ENCODE measurements at regions not wholly inside any gene's neighbourhood (a gene's known extent, or its start where the extent isn't known, plus 50 kb on each side); places are given as distances from the start of the nearest gene placed in this dataset.

DNA sequence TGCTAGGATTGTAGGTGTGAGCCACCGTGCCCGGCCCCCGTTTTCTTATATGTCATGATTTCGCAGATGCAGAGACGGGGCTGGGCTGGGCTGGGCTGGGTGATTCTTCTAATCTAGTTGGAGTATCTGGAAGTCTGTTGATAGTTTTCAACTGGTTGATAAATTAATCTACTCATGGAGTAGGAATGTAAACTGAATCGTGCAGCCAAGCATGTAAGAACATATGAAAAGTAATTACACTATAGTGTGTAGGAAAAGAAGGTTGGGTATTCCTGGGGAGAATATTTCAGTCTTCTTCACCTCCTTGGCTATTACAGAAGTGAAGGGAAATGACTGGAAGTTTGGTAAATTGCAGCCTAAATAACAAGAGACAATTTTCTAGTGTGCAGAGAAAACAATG, 82.6 kb upstream of the MAGI1 start:
- Histone ChIP-seq H3K4me1 (peaks cover 0 to 1% (median under 1%) of the 10 kb centered on the region in 4 donors), H3K36me3 (no peaks in the 10 kb centered on the region), H3K27ac (no peak overlapping the region), H3K27me3 (no peaks in the 10 kb centered on the region), H3K9me3 (no peaks in the 10 kb centered on the region), H3K4me3 (no peak overlapping the region)
- TF ChIP-seq, protein P1, sequence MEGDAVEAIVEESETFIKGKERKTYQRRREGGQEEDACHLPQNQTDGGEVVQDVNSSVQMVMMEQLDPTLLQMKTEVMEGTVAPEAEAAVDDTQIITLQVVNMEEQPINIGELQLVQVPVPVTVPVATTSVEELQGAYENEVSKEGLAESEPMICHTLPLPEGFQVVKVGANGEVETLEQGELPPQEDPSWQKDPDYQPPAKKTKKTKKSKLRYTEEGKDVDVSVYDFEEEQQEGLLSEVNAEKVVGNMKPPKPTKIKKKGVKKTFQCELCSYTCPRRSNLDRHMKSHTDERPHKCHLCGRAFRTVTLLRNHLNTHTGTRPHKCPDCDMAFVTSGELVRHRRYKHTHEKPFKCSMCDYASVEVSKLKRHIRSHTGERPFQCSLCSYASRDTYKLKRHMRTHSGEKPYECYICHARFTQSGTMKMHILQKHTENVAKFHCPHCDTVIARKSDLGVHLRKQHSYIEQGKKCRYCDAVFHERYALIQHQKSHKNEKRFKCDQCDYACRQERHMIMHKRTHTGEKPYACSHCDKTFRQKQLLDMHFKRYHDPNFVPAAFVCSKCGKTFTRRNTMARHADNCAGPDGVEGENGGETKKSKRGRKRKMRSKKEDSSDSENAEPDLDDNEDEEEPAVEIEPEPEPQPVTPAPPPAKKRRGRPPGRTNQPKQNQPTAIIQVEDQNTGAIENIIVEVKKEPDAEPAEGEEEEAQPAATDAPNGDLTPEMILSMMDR (IDR thresholded peaks at IDR 0.05): no peak
- TF ChIP-seq POLR2A (IDR thresholded peaks at IDR 0.05): no peak
- no peak for TF ChIP-seq EP300 (IDR thresholded peaks at IDR 0.05)
- no peak for TF ChIP-seq POLR2AphosphoS5 (IDR thresholded peaks at IDR 0.05)
- no peak for DNase-seq
- intact Hi-C loops (cut with DNase I; ENCODE audit: low total_unique reads): no loop called here
- WGBS, 5 donors: 41 to 79% (median 61%) methylated on average over 6 of the region's 6 CpGs

DNA sequence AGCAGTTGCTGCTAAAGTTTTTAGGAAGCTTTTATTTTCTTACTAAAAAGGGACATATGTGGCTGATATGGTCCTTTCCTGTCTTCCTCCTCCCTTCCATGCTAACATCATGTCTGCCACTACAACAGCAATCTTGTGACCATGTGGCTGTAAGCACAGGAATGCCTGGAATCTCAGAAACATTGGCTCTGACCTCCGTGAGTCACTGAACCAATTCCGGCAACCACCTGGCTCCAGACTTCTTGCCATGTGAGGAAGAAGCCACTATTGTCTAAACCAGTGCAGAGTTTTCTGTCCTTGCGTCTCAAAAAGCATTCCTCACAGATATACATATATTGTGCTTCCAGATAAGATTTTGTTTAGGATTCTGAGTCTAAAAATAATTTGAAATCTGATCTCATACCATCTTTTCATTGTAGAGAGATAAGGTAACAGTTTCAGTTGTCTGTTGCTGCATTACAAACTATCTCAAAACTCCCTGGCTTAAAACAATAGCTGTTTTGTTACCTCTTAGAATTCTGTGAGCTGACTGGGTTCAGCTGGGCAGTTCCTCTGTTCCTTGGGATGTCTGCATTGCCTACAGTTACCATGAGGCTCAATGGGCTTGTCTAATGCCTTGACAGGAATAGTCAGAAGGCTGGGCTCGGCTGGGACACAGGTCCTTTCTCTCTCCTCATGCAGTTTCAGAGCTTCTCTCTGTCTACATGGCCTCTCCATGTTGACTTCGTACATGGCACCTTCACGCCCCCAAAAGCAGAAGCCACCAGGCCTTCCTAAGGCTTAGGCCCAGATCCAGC, 77.3 kb upstream of the MAGI1 start:
- Histone ChIP-seq H3K9me3 (no peaks in the 10 kb centered on the region), H3K4me1 (peaks cover 0 to 10% (median 9%) of the 10 kb centered on the region in 4 donors), H3K36me3 (no peaks in the 10 kb centered on the region), H3K27me3 (no peaks in the 10 kb centered on the region), H3K4me3 (no peak overlapping the region), H3K27ac (peak overlapping the region in 2 of 5 donors; percentile 14 to 38)
- intact Hi-C loops (cut with DNase I; ENCODE audit: low total_unique reads): no loop called here
- WGBS, 5 donors: 54 to 64% (median 59%) methylated on average over 6 of the region's 6 CpGs
- DNase-seq: peak; percentile 34 to 55
- TF ChIP-seq POLR2A (IDR thresholded peaks at IDR 0.05) (no peak), EP300 (IDR thresholded peaks at IDR 0.05) (no peak), POLR2AphosphoS5 (IDR thresholded peaks at IDR 0.05) (peak in 2 of 3 donors; percentile 50 to 82)

DNA sequence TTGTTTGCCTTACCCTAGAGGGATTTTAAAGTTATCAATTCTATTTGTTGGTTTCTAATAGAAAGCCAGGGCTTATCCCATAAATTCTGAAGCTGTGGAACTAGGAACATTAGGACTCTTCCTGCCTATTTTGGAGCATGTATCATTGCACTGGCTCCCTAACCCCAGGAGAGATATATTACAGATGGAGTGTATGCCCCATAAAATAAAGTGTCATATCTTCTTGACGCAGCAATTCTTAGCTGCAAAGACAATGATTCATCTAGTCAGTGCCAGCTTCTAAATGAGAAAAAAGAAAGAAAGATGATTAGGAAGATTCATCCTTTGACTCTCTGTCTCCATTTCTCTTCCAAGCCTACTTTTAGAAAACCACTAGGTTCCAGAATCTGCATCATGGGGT, 74.8 kb upstream of the MAGI1 start:
- intact Hi-C loops (cut with DNase I; ENCODE audit: low total_unique reads): no loop called here
- no peak for TF ChIP-seq POLR2A (IDR thresholded peaks at IDR 0.05)
- no peak for TF ChIP-seq POLR2AphosphoS5 (IDR thresholded peaks at IDR 0.05)
- no peak for TF ChIP-seq EP300 (IDR thresholded peaks at IDR 0.05)
- TF ChIP-seq, protein P1 (IDR thresholded peaks at IDR 0.05): no peak
- H3K4me1 ChIP-seq: peaks cover 0 to 12% (median 10%) of the 10 kb centered on the region in 4 donors
- WGBS, 5 donors: 88 to 95% (median 91%) methylated on average over 1 of the region's 1 CpG
- no peak overlapping the region for H3K27ac ChIP-seq
- H3K36me3 ChIP-seq: no peaks in the 10 kb centered on the region
- no peak overlapping the region for H3K4me3 ChIP-seq
- no peak for DNase-seq
- no peaks in the 10 kb centered on the region for H3K9me3 ChIP-seq
- H3K27me3 ChIP-seq: no peaks in the 10 kb centered on the region

DNA sequence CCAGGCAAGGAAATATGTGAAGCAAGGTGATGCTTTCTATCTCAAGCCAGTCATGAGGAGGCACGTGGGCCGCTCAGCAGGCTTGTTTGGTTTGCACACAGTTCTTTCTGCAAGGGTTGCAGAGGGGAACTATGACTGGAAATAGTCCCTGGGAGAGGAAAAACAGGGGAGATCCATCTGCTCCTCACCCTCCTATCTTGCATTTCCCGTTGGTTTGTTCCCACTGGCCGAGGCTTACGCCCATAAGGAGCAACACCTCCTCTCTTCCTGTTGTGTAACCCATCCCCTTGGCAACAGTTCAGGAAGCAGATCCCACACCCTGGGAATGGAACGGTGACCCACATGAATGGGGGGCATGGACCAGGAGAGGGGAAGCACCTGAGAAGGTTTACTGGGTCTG, 72.1 kb upstream of the MAGI1 start:
- DNase-seq: peak in 1 of 2 donors; percentile 69
- H3K27me3 ChIP-seq: no peaks in the 10 kb centered on the region
- no peak overlapping the region for H3K27ac ChIP-seq
- H3K36me3 ChIP-seq: no peaks in the 10 kb centered on the region
- no peaks in the 10 kb centered on the region for H3K9me3 ChIP-seq
- no peak overlapping the region for H3K4me3 ChIP-seq
- TF ChIP-seq EP300 (IDR thresholded peaks at IDR 0.05) (no peak), POLR2AphosphoS5 (IDR thresholded peaks at IDR 0.05) (no peak), POLR2A (IDR thresholded peaks at IDR 0.05) (no peak)
- TF ChIP-seq, protein P1 (IDR thresholded peaks at IDR 0.05): no peak
- H3K4me1 ChIP-seq: peaks cover 0 to 7% (median 4%) of the 10 kb centered on the region in 4 donors
- intact Hi-C loops (cut with DNase I; ENCODE audit: low total_unique reads): no loop called here
- 31 to 46% (median 34%) methylated on average over 6 of the region's 6 CpGs for WGBS, 5 donors

DNA sequence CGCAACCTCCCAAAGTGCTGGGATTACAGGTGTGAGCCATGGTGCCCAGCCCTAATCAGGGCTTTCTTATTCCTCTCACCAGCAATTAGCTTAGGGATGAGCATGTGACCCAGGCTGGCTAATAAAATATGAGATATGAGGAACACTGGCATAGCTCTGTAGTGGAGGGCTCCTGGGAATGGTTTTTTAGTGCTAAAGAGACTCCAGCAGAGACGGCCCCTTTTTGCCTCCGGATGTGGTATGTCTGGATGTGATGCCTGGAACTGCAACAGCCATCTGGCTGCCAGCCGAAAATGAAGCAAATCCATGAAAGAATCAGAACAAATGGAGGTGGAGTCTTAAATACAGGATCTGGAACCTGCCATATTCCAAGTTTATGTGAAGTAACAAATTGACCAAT, 69.1 kb upstream of the MAGI1 start:
- intact Hi-C loops (cut with DNase I; ENCODE audit: low total_unique reads): no loop called here
- H3K9me3 ChIP-seq: no peaks in the 10 kb centered on the region
- H3K27ac ChIP-seq: no peak overlapping the region
- peak in 1 of 2 donors; percentile 23 for DNase-seq
- peaks cover 0 to 3% (median 0%) of the 10 kb centered on the region in 4 donors for H3K4me1 ChIP-seq
- no peak for TF ChIP-seq POLR2A (IDR thresholded peaks at IDR 0.05)
- no peak for TF ChIP-seq POLR2AphosphoS5 (IDR thresholded peaks at IDR 0.05)
- TF ChIP-seq, protein P1 (IDR thresholded peaks at IDR 0.05): no peak
- TF ChIP-seq EP300 (IDR thresholded peaks at IDR 0.05): no peak
- H3K27me3 ChIP-seq: no peaks in the 10 kb centered on the region
- WGBS, 5 donors: 64 to 86% (median 77%) methylated on average over 4 of the region's 4 CpGs
- H3K36me3 ChIP-seq: no peaks in the 10 kb centered on the region
- H3K4me3 ChIP-seq: no peak overlapping the region

Data from stomach (tissue), 8 donors.